Globus pallidus (tissue), 1 donor: ENCODE measurements at regions not wholly inside any gene's neighbourhood (a gene's known extent, or its start where the extent isn't known, plus 50 kb on each side); places are given as distances from the start of the nearest gene placed in this dataset.
"Not testable (repeated sequence)": the region's sequence is repeated elsewhere in the genome, so short reads cannot be mapped to it uniquely, and the experiment has no call there.

Experiments used
- DNase-seq: peaks from one replicate; pipeline ENCODE4 v3.0.0-alpha.2; 2015; ENCODE audit warnings: low spot score

- DNase-seq: no peak
Measured at GRCh38 chr12:78519422-78519821, 345.2 kb upstream of the SYT1 start.

DNA sequence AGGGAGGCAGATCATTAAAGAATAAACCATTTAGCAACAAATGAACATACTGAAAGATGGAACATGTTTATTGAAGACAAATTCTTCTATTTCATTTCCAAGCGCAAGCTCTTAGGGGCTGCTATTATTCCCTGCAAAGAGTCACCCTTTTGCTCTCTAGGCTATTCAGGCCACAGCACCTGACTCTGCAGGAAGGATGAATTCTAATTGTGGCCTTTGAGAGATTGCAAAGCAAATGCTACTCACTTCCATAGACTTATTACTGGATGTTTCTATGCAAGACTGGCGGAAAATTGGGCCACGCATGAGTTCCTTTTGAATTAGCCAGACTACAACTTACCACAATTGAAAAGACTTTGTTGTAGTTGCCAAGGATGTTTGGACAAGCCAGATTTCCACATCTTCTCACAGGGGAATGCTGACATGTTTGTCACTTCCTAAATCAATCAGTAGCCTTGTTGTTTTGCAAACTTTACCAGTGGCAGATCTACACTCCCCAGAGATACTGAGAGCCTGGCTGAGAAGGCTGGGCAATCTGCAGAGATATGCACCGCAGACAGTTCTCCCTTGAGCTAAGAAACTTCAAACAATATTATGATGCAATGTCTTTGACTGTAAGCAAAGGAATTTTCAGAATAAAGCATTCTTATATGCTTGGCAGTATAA lies 334.3 kb upstream of the SYT1 start:
- no peak for DNase-seq

DNA sequence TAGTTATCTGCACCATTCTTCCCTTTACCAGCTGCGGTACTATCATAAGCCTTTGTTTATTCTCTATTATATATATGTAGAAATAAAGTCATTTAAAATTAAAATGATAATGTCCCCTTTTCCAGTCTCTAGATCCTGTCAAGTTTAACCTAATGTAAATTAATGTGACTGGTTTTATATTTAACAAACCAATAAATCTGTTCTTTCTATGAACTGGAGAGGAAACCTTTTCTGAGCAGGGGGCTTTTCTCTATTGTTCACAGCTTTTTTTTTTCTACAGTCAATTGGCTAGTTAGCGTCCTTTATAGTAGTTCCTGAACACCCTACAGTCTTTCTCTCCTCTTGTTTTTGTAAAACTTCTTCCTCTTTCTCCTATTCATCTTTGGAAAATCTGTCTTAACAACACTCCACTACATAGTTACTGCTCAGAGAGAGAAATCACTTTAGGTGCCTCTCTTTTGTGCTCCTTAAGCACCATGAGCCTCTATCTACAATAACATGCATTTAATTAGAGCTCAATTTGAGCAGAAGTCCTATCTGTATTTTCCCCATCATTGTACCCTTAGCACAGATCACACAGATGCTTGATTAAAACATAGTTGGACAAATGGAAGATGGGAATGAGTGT lies 332.6 kb upstream of the SYT1 start:
- DNase-seq: no peak

- no peak for DNase-seq
Measured at GRCh38 chr12:78534311-78534710, 330.3 kb upstream of the SYT1 start.

DNA sequence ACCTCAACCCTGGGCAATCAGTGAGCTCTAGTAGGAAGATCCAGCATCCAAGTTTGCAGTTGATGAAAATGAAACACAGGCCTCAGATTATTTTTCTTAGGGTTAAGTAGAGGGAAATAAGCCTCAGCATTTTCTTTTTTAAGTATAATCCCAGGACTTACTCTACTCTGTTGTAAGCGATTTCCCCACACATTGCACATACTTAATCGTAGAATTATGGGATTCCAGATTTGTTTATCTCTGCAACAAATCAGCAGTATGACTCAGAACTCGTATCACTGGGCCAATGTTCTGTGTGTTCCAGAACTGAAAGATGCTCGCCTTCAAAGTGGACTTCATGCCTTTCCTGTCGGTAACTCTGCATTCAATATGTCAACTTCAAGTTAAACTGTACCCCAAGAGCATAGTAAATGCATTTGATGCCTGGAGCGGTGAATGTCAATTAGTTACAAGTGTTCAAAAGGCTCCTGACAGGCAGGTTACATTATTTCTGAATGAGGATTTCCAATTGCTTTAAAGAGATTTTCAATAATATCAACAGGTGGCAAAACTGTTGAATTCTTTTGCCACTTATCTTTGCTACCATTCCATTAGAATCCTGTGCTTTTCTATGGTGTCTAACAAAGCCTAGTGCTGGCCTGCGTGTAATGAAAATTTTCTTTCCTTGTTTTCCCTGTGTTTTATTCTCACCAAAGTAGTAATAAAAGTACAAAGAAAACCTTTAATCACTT lies 323.8 kb upstream of the SYT1 start:
- no peak for DNase-seq

DNA sequence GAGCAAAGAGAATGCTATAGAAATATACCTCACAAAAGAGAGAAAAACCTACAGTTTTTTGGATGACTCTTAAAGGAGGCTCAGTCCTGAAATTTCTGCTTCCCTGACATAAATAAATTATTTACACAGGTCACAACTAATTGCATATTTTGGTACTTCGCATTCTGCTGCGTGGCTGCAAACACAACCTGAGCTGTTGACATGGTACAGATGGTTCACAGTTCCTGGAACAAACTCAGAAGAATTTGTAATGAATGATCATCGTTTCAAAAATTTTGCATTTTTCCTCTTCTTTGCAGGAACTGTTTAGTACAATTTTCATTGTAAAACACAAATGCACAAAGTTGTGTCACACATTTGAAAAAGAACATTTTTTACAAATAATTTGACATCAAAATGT lies 313.7 kb upstream of the SYT1 start:
- no peak for DNase-seq

DNA sequence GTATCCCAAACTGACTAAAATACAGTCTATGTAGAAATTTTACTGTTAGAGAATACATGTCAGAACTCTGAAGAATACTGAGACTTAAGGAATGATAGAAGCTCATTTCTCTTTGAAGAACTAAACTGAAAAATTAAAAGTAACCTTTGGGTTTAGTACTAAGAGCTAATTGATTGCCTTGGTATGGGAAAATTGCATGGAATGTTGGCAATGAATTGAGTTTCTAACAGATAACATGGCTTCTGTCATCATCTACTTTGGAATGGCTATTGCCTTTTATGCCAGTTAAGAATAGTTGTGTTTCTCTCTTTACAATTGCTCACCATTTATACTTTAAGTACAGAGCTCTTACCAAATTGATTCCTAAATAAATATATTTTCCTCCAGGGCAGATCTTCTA lies 308.8 kb upstream of the SYT1 start:
- no peak for DNase-seq

- DNase-seq: no peak
Measured at GRCh38 chr12:78556651-78557050, 307.9 kb upstream of the SYT1 start.

- DNase-seq: no peak
Measured at GRCh38 chr12:78559416-78559815, 305.2 kb upstream of the SYT1 start.

GRCh38 chr12:78559886-78560285 lies 304.7 kb upstream of the SYT1 start:
- DNase-seq: no peak

GRCh38 chr12:78560633-78561032 lies 303.9 kb upstream of the SYT1 start:
- no peak for DNase-seq

DNA sequence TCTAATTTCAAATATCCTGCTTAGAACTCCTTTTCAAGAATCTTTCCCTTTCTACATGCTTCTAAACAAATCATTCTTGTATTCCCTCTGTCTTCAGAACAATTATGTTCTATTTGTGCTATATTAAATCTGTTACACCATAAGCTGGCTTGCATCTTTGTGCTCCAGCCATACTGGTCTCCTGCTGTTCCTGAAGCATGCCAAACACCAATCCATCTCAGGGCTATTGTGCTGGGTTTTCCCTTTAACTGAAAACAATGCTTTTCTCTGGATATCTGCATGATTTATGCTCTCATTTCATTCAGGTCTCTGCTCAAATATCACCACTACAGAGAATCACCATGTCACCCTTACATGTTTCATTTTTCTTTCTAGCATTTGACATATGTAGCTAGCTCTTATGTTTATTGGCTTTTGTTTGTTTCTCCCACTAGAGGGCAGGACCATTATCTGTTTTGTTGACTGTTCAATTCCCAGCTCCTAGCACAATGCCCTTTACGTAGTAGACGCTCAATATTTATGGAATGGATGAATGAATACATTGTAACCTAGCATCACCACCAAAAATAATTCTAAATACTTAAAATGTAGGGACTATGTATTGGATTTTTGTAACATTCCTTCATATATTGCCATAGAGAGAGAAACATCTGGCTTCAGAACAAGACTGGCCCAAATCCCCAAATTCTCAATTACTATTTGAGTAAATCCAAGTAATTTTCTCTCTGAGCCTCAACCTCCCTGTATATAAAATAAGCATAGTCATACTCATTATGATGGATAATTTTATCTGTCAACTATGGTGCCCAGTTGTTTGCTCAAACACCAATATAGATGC lies 302.0 kb upstream of the SYT1 start:
- no peak for DNase-seq

DNA sequence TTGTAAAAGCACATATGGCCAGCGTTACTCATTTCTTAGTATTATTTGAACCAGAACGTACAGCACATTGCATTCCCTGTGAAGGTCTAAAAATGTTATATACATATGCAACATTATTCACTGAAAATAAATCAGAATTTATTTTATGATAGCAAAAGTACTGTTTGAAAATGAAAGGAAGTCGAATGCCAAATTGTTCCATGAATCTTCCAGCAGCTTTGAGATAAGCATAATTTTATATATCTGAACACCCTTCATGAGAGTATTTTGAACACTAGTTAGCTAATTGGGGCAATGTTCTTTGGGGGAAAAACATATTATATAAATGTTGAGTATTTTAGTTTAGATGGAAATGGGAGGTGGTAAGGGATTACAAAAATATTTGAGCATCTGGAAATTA lies 300.7 kb upstream of the SYT1 start:
- no peak for DNase-seq

GRCh38 chr12:78566456-78566855 lies 298.1 kb upstream of the SYT1 start:
- no peak for DNase-seq

DNA sequence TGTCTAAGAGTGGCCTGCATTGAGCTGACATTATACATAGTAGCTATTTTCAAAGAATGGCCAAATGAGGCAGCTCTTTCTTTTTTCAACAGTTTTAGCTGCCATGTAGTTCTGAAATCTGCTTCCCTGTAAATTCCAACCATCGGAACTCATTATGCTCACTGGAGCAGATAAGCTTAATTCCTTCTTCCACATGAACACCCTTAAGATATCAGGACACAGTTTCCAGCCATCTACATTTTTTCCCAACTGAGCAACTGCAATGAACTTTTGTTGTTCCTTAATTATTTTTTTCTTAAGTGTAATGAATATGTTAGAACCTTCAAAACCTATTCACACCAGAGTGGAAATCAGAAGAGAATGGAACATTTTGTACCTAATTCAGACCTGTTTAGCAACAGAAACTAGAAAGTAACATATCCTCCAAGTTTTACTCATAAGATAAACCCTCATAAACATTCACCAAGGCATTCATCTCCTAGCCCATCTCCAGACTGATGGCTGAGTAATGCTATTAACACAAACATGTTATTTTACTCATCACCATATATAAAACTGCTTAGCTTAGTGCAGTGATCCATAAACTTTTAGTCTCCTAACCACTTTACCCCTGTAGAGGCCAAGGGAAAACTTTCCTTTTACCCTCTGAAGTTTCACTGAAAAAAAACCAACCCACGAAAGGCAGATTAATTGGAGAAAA lies 296.1 kb upstream of the SYT1 start:
- DNase-seq: no peak

DNA sequence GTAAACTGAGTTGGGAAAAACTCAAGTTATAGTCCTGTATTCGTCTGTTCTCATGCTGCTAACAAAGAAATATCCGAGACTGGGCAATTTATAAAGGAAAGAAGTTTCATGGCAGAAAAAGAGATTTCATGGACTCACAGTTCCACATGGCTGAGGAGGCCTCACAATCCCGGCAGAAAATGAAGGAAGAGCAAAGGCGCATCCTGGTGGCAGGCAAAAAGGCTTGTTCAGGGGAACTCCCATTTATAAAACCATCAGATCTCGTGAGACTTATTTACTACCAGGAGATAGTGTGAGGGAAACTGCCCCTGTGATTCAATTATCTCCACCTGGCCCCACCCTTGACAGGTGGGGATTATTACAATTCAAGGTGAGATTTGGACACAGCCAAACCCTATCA lies 292.6 kb upstream of the SYT1 start:
- no peak for DNase-seq

- DNase-seq: not testable (repeated sequence)
Measured at GRCh38 chr12:78575208-78575607, 289.4 kb upstream of the SYT1 start.

GRCh38 chr12:78579846-78580245 lies 284.7 kb upstream of the SYT1 start:
- DNase-seq: no peak

DNA sequence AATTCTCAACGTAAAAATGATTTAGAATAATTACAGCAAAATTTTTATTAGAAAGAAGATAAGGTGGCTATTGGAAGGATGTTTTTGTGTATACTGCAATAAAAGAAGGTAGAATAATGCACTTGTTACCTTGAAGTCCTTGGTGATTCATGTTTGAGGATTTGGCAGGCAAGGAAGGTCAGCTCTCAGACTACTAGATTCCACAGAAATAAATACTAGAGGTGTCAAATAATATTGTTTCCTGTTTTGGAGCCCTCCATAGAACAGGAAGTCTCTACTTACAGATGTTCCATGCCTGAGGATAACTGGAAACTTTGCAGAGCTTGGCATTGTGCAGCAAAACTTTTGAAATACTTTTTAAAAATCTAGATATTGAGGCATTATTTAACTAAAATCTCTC lies 284.3 kb upstream of the SYT1 start:
- DNase-seq: no peak

DNA sequence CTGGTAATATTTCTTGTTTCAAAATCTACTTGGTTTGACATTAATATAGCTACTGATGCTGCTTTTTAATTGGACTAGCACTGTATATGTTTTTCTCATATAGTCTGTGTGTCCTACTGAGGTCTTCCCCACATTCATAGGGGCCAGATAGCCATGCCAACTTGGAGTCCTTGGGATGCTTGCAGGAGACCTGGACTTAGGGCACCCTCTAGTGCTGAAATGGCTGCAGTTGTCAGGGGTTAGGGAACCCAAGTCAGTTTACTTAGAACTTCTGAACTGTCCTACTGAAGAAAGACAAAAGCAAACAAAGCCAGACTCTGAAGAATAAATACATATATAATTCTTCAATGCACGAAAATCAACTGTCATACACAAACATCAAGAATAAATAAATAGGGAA lies 279.9 kb upstream of the SYT1 start:
- no peak for DNase-seq

DNA sequence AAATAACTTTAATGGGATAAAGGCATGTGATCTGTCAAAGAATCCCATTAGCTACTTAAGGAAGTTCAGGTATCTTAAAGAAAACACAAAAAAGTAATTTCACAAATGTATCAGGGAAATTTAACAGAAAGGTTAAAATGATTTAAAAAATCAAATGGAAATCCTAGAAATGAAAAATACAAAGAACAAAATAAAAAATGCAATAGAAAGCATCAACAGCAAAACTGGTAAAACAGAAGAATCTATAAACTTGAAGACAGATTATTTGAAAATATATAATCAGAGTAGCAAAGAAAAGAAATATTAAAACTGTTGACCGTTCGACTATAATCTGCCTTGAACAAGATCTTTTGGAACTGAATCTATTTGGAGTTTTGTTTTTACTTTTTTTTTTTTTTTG lies 279.4 kb upstream of the SYT1 start:
- DNase-seq: no peak

DNA sequence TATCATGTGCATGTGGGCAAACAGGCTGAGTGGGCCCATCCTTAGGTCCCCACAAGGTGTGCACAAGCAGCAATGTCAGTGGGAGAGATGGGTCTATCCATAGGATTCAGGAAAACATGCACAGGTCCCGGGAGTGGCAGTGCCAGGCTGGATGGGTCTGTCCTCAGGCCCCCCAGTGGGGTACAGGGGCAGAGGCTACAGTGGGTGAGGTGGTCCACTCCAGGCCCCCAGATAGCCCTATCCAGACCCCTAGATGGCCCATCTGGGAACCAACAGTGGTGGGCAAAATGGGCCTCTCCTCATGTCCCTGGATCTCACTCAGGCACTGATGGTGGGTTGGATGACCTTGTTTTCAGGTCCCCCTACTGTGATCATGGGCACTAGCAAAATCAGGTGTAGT lies 277.8 kb upstream of the SYT1 start:
- DNase-seq: no peak
